ENCODE measurements at regions not wholly inside any gene's neighbourhood (a gene's known extent, or its start where the extent isn't known, plus 50 kb on each side); places are given as distances from the start of the nearest gene placed in this dataset.

- in situ Hi-C loops (cut with HindIII; ENCODE audit: low sequenced_read_pairs): no loop called here
Observed at GRCh38 chr9:12874395-12874794, 99.6 kb downstream of the LURAP1L start.

DNA sequence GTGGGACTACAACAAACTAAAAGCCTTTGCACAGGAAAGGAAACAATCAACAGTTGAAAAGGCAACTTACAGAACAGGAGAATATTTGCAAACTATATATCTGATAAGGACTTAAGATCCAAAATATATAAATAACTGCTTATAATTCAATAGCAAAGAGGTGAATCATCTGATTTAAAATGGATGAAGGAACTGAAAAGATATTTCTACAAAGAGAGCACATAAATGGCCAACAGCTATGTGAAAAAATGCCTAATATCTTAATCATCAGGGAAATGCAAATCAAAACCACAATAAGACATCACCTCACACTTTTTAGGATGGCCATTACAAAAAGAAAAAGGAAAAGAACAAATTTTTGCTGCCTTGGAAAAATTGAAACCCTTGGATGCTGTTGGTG lies 100.4 kb downstream of the LURAP1L start:
- in situ Hi-C loops (cut with HindIII; ENCODE audit: low sequenced_read_pairs): loop anchor here (25.0 kb wide), 1 partner anchor 138 kb away; no protein-coding TSS in a partner anchor

GRCh38 chr9:12876872-12877271 lies 102.1 kb downstream of the LURAP1L start:
- in situ Hi-C loops (cut with HindIII; ENCODE audit: low sequenced_read_pairs): loop anchor here (25.0 kb wide), 1 partner anchor 140 kb away; no protein-coding TSS in a partner anchor

- in situ Hi-C loops (cut with HindIII; ENCODE audit: low sequenced_read_pairs): loop anchor here (25.0 kb wide), 1 partner anchor 141 kb away; no protein-coding TSS in a partner anchor
Observed at GRCh38 chr9:12878351-12878978, 103.6 kb downstream of the LURAP1L start.

DNA sequence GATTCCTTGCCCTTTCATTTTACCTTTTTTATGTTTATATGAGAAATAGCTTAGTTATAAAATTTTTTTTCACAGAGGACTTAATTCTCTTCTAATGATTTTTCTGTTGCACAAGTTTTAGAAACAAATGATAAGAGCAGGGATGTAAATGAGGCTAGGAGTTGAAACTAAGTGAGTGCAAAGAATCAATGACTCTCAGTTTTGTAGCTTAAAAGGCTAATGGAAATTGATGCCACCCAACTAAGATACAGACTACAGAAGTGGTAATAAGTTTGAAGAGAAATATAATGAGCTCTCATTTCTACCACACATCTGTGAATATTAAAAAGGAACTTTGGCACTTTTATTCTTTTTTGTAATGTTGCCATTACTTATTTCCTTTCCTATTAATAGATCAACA lies 105.1 kb downstream of the LURAP1L start:
- in situ Hi-C loops (cut with HindIII; ENCODE audit: low sequenced_read_pairs): loop anchor here (25.0 kb wide), 1 partner anchor 143 kb away; no protein-coding TSS in a partner anchor

DNA sequence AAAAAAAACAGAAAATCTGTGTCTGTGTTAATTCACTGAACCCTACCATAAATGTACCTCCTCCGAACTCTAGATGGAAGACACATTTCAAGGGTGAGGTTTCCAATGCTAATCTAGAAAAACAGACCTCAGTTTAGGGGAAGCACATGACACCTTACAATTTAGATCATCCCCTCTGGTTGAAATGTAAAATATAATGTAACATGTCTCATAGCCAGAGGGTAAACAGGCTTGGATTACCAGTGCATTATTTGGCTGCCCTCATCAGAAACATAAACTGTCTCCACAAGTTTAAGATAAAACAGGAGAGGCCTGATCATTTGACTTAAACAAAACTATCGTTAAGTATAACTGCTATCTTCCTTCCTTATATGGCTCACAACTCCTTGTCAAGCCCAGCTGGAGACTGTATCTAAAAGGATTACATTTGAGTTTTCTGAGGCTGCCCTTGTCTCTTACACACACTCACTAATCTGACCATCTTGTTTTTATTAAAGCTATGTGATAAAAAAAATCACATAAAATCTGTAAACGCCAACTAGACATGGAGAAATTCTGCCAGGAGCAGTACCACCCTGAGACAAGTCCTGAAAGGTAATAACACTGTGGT lies 105.7 kb downstream of the LURAP1L start:
- in situ Hi-C loops (cut with HindIII; ENCODE audit: low sequenced_read_pairs): loop anchor here (25.0 kb wide), 1 partner anchor 143 kb away; no protein-coding TSS in a partner anchor

DNA sequence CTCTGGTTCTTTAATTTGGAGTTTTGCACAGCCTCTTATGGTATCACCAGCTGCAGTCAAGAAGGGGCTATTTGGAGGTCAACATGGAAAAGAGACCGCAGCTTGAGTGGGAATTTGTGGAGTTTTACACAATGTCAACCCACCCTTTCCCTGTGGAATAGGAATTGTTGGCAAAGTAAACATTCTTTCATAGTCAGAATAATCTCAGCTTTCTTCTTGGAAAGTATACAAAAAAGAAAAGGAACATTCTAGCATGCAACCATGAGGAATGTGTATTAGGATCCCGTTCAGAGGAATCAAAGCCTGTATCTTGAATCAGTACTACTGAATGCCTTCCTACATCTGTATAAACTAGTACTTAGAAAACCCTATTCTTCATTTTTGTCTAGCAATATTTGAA lies 107.6 kb downstream of the LURAP1L start:
- in situ Hi-C loops (cut with HindIII; ENCODE audit: low sequenced_read_pairs): loop anchor here (25.0 kb wide), 1 partner anchor 145 kb away; no protein-coding TSS in a partner anchor

- in situ Hi-C loops (cut with HindIII; ENCODE audit: low sequenced_read_pairs): loop anchor here (25.0 kb wide), 1 partner anchor 148 kb away; no protein-coding TSS in a partner anchor
Observed at GRCh38 chr9:12884736-12885395, 110.0 kb downstream of the LURAP1L start.

GRCh38 chr9:12889402-12890106 lies 114.7 kb downstream of the LURAP1L start:
- in situ Hi-C loops (cut with HindIII; ENCODE audit: low sequenced_read_pairs): loop anchor here (25.0 kb wide), 1 partner anchor 152 kb away; no protein-coding TSS in a partner anchor

- in situ Hi-C loops (cut with HindIII; ENCODE audit: low sequenced_read_pairs): loop anchor here (25.0 kb wide), 1 partner anchor 154 kb away; no protein-coding TSS in a partner anchor
Observed at GRCh38 chr9:12891588-12891987, 116.8 kb downstream of the LURAP1L start.

DNA sequence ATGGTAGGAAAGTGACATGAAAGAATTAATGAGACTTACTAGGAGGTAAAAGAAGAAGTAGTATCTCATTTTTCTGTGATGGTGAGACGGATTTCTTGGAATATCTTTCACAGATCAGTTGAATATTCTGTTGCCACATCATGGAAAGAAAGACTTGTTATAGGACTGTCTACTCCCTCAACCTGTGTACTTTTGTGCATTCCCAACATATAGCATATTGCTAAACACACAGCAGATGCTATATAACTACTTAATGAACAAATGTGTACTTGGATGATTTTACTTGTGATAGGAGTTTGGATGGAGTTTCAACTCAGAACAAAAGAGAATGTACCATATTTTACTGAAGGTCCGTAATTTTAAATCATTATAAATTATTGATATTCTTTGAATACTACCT lies 128.5 kb downstream of the LURAP1L start:
- in situ Hi-C loops (cut with HindIII; ENCODE audit: low sequenced_read_pairs): no loop called here

- in situ Hi-C loops (cut with HindIII; ENCODE audit: low sequenced_read_pairs): no loop called here
Observed at GRCh38 chr9:12904261-12905000, 129.6 kb downstream of the LURAP1L start.

DNA sequence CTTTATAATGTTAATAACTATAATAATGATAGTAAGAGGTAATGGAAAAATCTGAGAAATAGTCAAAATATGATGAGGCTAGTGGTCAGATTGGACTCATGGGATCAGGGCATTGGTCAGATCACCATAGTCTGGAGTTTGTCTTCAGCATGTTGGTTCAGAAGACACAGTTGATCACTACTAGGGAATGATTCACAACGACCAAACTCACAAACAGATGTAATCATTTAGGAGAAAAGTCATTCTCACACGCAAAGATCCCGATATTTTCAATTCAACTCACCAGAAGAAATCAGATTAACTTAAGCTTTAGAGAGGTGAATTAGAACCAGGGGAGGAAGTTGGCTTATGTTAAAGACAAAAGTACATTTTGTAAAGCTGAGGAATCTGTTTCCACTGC lies 131.8 kb downstream of the LURAP1L start:
- in situ Hi-C loops (cut with HindIII; ENCODE audit: low sequenced_read_pairs): no loop called here

- in situ Hi-C loops (cut with HindIII; ENCODE audit: low sequenced_read_pairs): no loop called here
Observed at GRCh38 chr9:12908895-12909294, 134.1 kb downstream of the LURAP1L start.

GRCh38 chr9:12915366-12915954 lies 140.6 kb downstream of the LURAP1L start:
- in situ Hi-C loops (cut with HindIII; ENCODE audit: low sequenced_read_pairs): no loop called here

GRCh38 chr9:12916042-12916441 lies 141.2 kb downstream of the LURAP1L start:
- in situ Hi-C loops (cut with HindIII; ENCODE audit: low sequenced_read_pairs): no loop called here

DNA sequence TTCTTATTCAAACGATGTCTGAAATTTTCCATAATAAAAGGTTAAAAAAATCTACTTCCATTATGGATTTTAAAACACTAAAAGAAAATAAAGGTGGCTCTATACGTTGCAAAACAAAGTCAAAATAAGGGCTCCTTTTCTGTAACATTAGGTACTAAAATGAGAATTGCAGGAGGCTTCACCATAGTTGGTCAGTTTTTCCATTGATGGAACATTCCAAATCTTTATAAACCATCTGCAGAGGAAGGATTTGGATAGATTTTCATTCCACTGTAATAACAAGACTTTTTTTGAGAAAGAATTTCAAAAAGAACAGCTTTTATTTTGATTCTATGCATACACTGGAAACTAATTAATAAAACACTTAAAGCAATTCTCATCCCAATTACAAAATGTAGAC lies 145.6 kb downstream of the LURAP1L start:
- in situ Hi-C loops (cut with HindIII; ENCODE audit: low sequenced_read_pairs): no loop called here

DNA sequence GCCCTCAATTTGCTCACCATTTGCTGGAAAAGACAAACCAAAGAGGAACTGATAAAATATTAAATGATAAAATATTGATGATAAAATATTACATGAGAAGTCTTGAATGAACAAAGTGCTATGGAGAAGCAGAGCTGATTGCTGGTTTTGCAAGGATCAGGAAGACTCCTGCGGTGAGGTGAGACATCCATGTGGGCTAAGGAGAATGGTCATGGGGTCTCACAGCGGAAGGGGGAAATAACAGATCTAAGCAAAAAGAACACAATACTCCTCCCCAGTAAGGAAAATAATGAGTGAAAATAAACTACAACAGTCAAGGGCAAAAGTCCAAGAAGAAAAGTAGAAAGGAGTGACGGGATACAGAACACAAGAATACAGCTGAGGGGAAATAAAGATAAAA lies 146.8 kb downstream of the LURAP1L start:
- in situ Hi-C loops (cut with HindIII; ENCODE audit: low sequenced_read_pairs): no loop called here

- in situ Hi-C loops (cut with HindIII; ENCODE audit: low sequenced_read_pairs): no loop called here
Observed at GRCh38 chr9:12922224-12922866, 147.5 kb downstream of the LURAP1L start.
